ENCODE measurements at regions not wholly inside any gene's neighbourhood (a gene's known extent, or its start where the extent isn't known, plus 50 kb on each side); places are given as distances from the start of the nearest gene placed in this dataset.

DNA sequence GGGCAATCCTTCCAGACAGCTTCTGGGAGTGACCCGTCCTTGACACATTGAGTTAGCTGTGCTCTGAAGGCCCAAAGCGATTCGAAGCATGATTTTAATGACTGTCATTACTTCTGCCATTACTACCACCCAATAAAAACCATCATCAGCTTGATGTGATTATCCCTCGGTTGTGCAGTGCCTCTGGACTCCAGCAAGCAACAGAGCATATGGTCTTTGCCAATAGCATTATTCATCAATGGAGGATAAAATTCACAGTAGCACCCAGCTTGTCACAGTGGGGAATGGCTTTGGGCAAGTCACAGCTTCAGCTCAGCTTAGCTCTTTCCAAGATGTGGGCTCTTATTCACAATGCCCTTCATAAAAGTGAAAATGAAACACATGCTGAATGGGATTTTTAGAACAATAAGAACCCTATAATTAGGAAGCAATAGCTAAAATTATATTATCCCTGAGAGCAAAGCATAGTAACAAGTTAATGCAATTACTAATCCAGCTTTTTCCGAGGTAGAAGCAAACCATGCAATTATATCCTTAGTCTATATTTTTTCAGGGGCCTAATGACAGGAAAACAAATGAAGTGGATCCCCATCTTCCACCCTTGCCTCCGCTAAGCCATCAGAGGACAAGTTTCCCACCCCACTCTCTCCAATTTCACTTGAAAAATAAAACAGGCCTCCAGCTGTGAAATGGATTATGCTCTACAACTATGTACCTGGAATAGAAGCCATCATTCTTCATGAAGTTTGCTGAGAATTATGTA, 163.0 kb upstream of the EEA1 start:
- intact Hi-C loops (cut with micrococcal nuclease), result loop anchor here (5.0 kb wide), 1 partner anchor 265 kb away; no protein-coding TSS in a partner anchor
- H3K4me1 ChIP-seq (ENCODE audit: control insufficient read depth in 1 of 2, insufficient read depth in 2 of 2, low read length in 2 of 2), result peaks cover 7 to 38% of the 10 kb centered on the region in 2 experiments

More for the DNA sequence above, 163.0 kb upstream of the EEA1 start:
- TF ChIP-seq EZH2 (IDR thresholded peaks at IDR 0.05), result no peak
- no peak for TF ChIP-seq CEBPB (IDR thresholded peaks at IDR 0.05; ENCODE audit: low read depth)
- TF ChIP-seq ELF1 (IDR thresholded peaks at IDR 0.05; ENCODE audit: borderline replicate concordance, low read depth), result no peak
- TF ChIP-seq TCF7L2 (IDR thresholded peaks at IDR 0.05; ENCODE audit: borderline replicate concordance, extremely low read depth, insufficient read depth, insufficient read length), result no peak
- TF ChIP-seq, protein P1, sequence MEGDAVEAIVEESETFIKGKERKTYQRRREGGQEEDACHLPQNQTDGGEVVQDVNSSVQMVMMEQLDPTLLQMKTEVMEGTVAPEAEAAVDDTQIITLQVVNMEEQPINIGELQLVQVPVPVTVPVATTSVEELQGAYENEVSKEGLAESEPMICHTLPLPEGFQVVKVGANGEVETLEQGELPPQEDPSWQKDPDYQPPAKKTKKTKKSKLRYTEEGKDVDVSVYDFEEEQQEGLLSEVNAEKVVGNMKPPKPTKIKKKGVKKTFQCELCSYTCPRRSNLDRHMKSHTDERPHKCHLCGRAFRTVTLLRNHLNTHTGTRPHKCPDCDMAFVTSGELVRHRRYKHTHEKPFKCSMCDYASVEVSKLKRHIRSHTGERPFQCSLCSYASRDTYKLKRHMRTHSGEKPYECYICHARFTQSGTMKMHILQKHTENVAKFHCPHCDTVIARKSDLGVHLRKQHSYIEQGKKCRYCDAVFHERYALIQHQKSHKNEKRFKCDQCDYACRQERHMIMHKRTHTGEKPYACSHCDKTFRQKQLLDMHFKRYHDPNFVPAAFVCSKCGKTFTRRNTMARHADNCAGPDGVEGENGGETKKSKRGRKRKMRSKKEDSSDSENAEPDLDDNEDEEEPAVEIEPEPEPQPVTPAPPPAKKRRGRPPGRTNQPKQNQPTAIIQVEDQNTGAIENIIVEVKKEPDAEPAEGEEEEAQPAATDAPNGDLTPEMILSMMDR (IDR thresholded peaks at IDR 0.05 in 2 of 3, conservative IDR thresholded peaks at IDR 0.05 in 1 of 3; ENCODE audit: borderline replicate concordance in 1 of 3, insufficient read depth in 1 of 3, low read depth in 2 of 3, low read length in 2 of 3), result no peak
- TF ChIP-seq POLR2AphosphoS5 (IDR thresholded peaks at IDR 0.05; ENCODE audit: low read depth, low read length), result no peak
- no peak for TF ChIP-seq ZBTB33 (IDR thresholded peaks at IDR 0.05; ENCODE audit: extremely low read depth, insufficient replicate concordance, low read length)
- no peak for TF ChIP-seq SP1 (IDR thresholded peaks at IDR 0.05; ENCODE audit: low read depth)
- no peak for TF ChIP-seq CBX3 (IDR thresholded peaks at IDR 0.05; ENCODE audit: low read depth)
- no peak for TF ChIP-seq EGR1 (IDR thresholded peaks at IDR 0.05; ENCODE audit: low read depth)
- TF ChIP-seq EZH2phosphoT487 (IDR thresholded peaks at IDR 0.05; ENCODE audit: borderline replicate concordance), result no peak
- TF ChIP-seq ZNF274 (IDR thresholded peaks at IDR 0.05; ENCODE audit: low read depth, low read length), result no peak
- TF ChIP-seq, protein P2, sequence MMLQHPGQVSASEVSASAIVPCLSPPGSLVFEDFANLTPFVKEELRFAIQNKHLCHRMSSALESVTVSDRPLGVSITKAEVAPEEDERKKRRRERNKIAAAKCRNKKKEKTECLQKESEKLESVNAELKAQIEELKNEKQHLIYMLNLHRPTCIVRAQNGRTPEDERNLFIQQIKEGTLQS (IDR thresholded peaks at IDR 0.05), result no peak
- TF ChIP-seq, protein P3, sequence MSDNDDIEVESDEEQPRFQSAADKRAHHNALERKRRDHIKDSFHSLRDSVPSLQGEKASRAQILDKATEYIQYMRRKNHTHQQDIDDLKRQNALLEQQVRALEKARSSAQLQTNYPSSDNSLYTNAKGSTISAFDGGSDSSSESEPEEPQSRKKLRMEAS (IDR thresholded peaks at IDR 0.05), result no peak
- TF ChIP-seq POLR2A (IDR thresholded peaks at IDR 0.05; ENCODE audit: borderline replicate concordance, extremely low read depth, insufficient read depth, insufficient read length), result no peak
- no peak for TF ChIP-seq YY1 (IDR thresholded peaks at IDR 0.05; ENCODE audit: extremely low read depth, insufficient replicate concordance, low read depth, low read length)
- no peak overlapping the region for H3K9ac ChIP-seq (ENCODE audit: low read length)
- CTCF ChIA-PET, result no interaction called here
- no peak for DNase-seq (ENCODE audit: low read depth, low spot score)
- no peaks in the 10 kb centered on the region for H3K9me3 ChIP-seq (ENCODE audit: control insufficient read depth in 1 of 2, insufficient read depth in 1 of 2, low read depth in 1 of 2, low read length in 2 of 2)
- H3K4me2 ChIP-seq (ENCODE audit: low read length), result no peak overlapping the region
- BruUV-seq (replicated peaks), result no TSS peak
- POLR2A ChIA-PET, result no interaction called here
- H3K9me2 ChIP-seq (ENCODE audit: insufficient read depth), result no peaks in the 10 kb centered on the region
- H4K20me1 ChIP-seq (ENCODE audit: insufficient read depth), result no peaks in the 10 kb centered on the region
- H3K79me2 ChIP-seq (ENCODE audit: insufficient read depth, low read length), result no peaks in the 10 kb centered on the region
- H3K4me3 ChIP-seq (replicated peaks in 1 of 2; ENCODE audit: low read depth in 1 of 2, low read length in 2 of 2), result no peak overlapping the region
- no peak for ATAC-seq
- RAD21 ChIA-PET (ENCODE audit: low non-redundant PET in 1 of 2, low total read pairs in 2 of 2, uncharacterized antibody in 2 of 2, unreplicated experiment in 2 of 2), result no interaction called here
- H2AFZ ChIP-seq (ENCODE audit: low read depth, low read length, poor library complexity, severe bottlenecking), result no peak overlapping the region
- no peaks in the 10 kb centered on the region for H3K27me3 ChIP-seq (ENCODE audit: insufficient read depth, low read length)
- no peak overlapping the region for H3K27ac ChIP-seq (ENCODE audit: low read depth, low read length)
- H3K36me3 ChIP-seq (ENCODE audit: control insufficient read depth in 1 of 2, insufficient read depth in 2 of 2, low read length in 2 of 2), result no peaks in the 10 kb centered on the region
